GM18517 (cell line): ENCODE measurements at regions not wholly inside any gene's neighbourhood (a gene's known extent, or its start where the extent isn't known, plus 50 kb on each side); places are given as distances from the start of the nearest gene placed in this dataset.

Source experiments
- ATAC-seq: cut with Tn5 transposase; IDR thresholded peaks from one replicate; pipeline ENCODE4 v1.9.1; 2021; ENCODE audit warnings: mild to moderate bottlenecking, moderate library complexity; ENCODE audit not compliant: unreplicated experiment

DNA sequence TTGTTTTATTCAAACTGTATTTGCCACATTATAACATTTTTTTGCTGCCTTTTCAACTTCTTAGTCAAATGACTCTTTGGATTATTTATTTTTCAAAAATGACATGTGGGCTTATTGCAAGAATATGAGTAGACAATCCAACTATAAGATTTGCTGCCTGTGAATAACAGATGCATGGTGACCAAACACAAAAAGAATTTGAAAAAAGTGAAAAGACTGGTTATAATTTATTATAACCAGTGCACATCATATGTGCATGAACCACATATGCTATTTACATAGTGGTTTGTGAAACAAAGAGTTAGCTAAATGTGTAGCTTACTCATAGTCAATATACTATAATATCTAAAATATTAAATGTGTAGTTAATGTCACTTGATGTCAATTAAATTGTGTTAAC, 2086.8 kb downstream of the ARAP2 start:
- no peak for ATAC-seq

DNA sequence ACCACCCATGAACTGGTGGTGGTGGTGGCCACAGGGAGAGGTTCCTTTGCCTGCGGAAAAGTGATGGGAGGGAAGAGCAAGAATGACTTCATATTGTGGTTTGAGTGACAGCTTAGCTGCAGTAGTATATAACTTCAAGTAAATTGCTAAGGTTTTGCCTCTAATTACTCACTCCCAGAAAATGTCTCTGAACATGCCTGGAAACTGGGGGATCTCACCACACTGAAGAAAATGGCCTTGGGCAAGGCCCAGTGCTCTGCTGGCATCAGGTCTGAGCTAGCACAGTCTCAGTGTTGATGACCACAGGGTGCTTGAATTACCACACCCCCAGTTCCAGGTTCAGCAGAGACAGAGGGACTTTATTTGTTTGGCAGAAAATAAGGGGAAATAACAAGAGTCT, 2085.4 kb downstream of the ARAP2 start:
- no peak for ATAC-seq

DNA sequence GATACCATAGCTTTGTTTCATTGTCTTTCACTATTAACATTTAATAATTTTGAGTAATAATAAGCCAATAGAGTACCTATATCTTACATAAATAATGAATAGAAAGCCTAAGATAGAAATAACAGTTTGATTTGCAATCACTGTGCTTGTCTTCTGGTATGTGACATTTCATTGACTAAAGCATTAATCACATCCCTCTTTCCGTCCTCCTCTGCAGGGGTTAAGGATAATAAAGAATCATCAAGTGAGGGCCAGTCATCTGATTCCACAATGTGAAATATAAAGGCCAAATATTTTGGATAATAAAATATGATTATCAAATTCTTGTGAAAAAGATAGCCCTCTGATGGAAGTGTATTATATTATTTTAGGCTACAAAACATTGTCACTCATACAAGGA, 2073.4 kb downstream of the ARAP2 start:
- ATAC-seq, result no peak

DNA sequence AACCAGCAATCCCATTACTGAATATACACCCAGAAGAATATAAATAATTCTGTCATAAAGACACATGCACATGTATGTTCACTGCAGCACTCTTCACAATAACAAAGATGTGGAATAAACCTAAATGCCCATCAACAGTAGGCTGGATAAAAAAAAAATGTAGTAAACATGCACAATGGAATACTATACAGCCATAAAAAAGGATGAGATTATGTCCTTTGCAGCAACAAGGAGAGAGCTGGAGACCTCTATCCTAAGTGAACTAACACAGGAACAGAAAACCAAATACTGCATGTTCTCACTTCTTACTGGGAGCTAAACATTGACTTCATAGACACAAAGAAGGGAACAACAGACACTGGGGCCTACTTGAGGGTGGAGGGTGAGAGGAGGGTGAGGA, 2067.7 kb downstream of the ARAP2 start:
- no peak for ATAC-seq

DNA sequence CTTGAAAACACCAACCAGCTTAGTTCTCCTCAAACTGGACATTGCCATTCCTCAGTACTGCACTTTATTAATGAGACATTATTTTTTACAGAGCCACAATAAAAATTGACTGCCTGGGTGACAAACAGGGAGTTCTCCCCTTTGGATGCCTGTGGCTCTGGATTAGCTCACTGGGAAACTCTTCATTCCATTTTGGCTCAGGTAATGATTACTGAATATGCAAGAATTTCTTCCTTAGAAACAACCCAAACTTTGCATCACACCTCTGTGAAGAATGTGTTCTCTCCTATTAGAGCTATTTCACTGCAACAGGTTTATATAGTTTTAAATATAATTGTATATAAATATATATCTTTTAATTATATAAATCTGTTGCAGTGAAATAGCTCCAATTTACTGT, 2065.8 kb downstream of the ARAP2 start:
- ATAC-seq, result no peak

DNA sequence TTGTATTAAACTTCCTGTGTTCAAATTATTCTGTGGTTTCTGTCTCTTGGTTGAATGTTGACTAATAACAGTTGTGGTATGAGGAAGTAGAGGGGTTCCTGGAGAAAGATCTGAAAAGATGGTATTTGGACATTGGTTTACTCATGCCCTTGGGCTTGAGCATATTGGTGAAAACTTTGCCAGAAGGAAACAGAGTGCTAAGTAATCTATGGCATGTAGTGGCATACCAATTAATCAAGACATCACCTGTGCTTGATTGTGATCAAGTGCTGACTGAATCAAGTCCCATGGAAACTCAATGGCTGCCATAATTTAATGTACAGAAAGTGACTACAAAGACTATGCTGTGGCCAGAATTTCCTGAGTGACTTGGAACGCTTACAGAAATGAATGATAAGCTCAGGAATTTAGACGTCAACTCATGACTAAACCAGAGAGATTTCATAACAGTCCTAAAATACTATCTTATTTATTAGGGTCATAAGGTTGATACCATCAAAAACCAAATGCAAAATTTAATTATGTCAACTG, 2062.9 kb downstream of the ARAP2 start:
- no peak for ATAC-seq

DNA sequence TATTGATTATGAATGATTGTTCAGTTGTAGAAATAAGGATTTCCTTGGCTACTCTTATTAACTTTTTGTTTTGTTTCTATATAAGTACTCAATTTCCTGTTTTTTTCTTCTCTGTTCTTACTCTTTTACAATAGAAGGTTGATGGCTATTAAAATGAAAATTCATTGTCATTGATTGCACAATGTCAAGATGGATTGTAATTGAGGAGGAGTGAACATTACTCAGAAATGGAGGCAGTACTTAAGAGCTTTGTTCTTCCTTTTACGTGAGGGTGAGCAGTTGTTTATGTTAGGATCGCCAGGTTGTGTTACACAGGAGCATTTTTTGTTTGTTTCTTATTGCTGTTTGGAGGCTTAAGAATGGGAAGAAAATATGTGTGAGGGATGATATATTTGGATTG, 2062.4 kb downstream of the ARAP2 start:
- ATAC-seq, result no peak

DNA sequence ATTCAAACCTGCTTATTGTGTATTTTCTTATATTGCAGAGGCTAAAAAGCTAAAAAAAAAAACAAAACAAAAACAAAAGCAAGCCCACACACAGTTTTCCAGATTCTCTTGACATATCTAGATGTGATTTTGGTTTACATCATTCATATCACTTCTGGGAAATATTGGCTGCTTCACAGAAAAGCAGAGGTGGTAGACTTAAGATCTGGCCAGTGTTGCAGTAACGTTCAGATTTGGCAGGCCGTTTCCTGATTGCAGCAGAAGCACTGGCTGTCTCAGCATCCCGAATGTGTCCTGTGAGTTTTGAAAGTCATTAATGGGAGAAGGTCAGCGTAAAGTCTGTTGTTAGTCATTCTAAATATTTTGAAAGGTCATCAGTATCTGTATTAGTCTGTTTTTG, 2062.0 kb downstream of the ARAP2 start:
- no peak for ATAC-seq

DNA sequence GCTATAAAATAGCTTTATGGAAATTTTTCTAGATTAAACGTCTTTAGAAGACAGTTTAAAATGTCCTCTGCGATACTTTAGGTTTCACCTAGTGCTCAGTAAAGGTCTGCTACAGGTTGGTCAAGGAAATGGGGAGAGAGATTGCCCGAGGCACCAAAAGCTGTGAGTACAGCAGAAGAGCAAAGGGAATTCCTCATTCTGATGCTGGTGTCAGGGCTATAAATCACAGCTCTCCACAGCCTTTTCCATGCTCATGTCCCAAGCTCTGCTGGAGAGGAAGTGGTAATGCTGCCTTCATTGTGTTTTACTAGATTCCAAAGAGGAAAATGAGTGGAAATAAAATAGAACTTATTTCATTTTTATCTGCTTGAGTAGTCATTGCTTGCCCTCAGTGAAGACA, 2060.4 kb downstream of the ARAP2 start:
- ATAC-seq, result no peak

DNA sequence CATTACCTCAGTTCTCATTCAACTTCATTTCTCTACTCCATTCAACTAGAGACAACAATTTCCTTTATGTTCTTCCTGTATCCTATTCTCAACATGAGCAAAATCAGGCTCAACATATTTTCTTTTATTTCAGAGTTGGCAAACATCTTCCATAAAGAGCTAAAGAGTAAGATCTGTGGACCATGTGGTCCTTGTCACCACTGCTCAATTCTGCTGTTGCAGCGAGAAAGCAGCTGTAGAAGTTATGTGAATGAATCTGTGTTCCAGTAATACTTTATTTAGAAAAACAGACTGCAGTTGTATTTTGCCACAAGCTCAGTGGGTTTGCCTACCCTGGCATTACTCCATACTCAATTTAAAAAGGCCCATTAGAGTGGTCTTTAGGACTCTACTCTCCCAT, 2057.3 kb downstream of the ARAP2 start:
- no peak for ATAC-seq

DNA sequence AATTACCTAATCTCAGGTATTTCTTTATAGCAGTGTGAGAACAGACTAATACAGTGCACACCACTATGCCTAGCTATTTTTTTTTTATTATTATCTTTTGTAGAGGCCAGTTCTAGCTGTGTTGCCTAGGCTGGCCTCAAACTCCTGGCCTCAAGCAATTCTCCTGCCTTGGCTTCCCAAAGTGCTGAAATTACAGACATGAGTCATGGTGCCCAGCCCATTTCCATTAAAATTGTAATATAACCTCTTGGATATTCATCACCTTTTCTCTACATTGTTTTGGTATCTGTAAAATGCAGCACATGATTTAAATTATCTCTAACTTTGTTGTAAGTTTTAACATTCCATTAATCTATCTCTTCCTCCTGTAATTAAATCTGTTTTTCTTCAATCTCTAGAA, 2052.9 kb downstream of the ARAP2 start:
- no peak for ATAC-seq

DNA sequence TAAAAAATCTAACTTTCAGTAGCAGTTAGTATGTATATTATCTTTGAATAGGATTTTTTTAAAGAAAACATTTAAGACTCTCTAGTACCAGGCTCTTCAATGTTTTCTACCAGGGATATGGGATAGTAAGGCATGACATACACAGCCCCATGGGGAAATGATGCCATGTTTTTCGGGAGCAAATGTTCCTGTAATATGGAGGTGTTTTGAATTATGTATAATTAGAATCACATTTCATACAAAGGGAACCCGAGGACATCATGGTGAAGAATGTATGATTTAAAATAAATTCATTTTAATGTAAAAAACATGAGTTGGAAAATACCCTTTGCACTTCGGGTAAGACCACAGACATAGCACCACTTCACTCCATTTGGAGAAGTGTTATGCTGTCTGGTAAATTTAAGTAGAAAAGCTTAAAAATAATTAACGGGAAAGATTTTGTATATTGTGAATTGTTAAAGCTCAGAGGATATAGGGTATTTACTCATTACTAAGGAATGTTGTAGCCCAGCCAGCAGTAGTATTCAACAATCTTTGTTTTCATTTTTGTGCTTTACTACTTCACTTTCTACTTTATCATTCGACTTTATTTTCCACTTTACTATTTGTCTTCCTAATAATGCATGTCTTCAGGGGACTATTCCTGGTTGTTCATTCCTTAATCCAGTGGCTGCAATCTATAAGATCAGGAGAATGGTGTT, 2050.7 kb downstream of the ARAP2 start:
- no peak for ATAC-seq

DNA sequence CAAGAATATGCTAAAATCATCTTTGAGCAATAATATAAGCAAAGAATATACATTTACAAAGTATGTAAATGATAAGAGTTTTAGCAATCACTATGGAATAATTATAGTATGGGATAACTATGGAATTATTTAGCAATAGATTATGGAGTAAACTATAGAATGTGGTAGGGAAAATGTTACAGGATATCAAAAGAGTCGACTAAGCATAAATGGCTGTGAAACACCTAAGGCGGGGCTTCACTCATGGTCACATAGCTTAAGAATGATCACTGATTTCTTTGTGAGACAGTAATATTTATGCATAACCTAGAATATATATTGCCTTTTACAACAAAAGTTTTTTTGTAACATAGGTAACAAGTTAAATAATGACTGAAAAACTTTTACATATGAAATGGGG, 2049.7 kb downstream of the ARAP2 start:
- ATAC-seq, result no peak

DNA sequence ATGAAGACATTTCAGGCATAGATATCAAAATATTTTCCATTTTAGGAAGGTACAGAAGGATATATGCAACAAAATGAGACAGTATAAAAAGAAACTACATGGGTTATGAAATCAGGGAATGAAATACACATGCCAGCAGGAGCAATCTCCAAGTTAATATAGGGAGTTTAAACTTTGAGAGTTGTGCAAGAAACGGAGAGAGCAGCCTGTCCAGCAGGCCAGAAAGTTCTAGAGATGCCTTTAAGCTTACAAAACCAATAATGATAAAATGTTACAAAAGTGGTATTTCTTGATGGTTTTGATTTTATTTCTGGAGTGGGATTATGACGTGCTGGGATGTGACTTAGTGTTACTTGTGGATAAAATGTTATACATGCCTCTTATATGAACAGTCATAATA, 2047.9 kb downstream of the ARAP2 start:
- no peak for ATAC-seq

DNA sequence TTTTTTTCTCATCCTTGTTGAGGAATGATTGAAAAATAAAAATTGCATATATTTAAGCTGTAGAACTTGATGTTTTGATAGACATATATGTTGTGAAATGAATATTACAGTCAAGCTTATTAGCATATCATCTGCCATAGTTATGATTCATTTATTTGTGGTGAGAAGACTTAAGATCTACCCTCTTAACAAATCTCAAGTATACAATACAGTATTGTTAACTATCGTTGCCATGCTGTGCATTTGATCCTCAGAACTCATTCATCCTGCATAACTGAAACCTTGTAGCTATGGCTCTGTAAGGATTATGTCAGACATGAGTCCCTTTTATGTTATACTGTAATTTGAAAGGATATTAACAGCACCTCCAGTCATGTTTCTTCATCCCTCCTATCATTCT, 2045.3 kb downstream of the ARAP2 start:
- ATAC-seq, result no peak

DNA sequence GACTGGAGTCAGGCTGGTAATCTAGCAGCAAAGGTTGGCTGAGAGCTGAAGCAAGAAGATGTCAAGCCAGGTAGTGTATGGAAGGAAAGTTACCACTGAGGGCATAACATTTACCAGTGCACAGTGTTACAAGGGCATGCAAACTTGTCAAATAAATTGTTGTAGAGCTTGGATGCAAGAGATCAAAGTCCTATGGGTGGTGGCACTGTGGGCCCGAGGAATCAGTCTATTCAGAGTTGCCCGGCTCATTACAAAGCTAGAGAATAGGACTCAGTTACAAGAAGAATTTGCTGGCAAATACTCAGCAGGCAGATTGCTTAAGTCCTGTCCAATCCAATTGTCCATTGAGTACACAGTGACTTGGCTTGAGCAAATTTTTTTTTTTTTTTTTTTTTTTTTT, 2043.8 kb downstream of the ARAP2 start:
- ATAC-seq, result no peak

DNA sequence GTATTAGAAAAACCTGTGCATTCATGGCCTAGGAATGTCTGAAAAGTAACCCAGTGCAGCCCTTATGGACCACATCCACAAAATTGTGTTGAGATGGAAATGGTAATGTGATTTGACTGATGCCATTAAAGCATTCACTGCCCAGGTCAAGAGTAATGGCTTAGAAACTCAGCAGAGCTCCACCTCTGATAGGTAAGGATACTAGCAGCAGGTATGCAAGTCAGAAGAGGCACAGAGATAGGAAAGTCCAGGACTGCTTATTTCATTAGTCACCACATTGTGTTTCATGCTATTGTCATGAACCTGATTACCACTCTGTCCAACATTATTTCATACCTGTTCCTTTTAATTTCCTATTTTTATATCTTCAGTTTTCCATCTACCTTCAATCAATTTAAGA, 2042.2 kb downstream of the ARAP2 start:
- no peak for ATAC-seq

DNA sequence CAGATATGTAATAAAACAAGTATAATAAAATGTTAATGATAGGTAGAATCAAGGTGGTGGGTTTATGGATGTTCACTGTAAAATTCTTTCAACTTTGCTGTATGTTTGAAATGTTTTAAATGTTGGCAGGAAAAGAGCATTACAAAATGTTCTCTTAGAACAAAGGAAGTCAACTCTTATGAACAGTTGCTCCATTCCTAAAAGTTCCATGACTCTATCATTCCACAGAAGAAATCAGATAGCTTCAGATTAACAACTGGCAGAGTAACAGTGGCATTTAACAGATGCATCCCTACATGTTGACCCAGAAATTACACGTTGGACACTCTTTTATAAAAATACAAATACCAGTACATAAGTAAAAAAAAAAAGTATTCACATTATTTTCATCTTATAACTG, 2023.7 kb downstream of the ARAP2 start:
- ATAC-seq, result no peak

DNA sequence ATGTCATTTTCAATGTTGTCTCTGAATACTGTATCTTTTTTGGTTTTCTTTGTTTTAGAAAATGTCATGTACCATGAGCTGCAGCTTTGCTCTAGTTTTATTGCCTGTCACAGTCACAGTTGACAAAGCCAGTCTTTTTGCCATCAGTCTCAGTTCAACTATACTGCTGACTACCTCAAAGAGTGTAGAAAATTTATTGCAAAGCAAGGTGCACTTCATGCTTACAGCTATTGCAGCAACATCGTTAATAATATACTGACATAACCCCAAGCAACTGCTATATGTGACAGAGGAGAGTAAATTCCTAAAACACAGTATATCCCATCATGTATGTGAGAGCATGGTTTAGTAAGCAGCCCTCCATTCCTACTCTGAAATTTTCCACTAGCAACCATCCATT, 2022.3 kb downstream of the ARAP2 start:
- ATAC-seq, result no peak

DNA sequence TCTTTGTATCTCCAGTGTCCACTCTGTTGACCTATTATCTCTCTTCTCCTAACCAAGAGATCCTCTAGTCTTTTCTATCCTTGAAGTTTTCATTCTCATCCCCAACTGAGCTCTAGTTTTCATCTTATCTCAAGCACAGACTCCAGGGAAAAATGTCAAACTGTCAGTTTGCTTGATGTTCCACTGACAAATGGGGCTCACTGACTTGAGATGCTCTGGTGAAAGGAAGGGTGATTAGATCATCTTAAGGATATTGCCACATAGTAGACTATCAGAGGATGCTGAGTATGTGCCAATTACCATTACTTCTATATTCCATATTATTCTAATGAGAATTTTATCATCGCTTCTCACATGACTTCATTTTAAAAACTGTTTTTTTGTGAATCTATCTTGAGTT, 2008.2 kb downstream of the ARAP2 start:
- ATAC-seq, result no peak

DNA sequence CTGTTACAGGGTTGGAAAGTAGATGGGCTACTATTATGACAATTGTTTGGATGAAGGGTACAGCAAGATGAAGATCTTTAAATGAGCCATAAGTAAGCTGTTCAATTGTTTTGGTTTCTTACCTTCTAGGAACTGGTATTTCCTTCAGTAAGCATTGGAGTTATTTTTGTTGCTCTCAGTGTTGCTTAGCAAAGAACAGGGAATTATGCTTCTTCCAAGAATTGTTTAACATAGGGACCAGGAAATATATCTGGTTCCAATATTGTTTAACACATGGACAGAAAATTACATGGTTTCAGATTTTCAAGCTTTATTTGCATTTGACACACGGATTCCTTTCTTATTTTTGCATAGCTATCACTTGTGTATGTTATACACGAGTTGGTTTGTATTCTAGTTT, 1999.0 kb downstream of the ARAP2 start:
- no peak for ATAC-seq

DNA sequence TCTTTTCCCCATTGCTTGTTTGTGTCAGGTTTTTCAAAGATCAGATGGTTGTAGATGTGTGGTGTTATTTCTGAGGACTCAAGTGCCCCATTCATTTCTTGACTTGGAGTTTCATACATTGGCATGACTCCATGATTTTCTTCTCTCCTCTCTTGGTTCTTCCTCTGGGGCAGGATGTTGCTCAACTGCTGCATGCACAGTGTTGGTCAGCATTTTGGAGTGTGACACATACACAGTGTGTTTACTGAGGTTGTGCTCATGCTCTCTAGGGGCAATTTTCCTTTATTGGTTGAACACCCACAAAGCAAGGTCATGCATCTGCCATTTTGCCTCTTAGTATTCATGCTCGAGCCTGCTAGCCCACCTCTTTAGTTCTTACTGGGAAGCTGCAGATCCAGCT, 1993.8 kb downstream of the ARAP2 start:
- ATAC-seq, result no peak

DNA sequence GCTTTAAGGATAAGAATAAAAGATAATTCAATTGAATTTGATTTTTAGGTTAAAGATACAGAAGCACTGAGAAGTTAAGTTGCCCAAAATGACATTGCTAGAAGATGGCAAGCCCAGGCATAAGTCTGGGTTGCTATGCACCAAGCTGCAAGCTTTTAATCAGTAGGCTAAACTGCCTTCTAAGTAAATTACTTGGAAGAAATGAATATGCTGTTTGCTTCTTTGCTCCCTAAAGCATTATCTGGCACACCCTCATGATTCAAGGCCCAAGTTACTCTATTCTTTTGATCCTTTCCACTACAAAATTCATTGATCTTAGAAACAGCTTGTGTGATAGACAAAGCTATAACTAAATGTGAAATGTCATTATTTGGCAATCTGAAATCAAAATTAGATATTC, 1991.1 kb downstream of the ARAP2 start:
- ATAC-seq, result no peak
